Naive thymus-derived CD4-positive, alpha-beta T cell (primary cell): ENCODE measurements at regions not wholly inside any gene's neighbourhood (a gene's known extent, or its start where the extent isn't known, plus 50 kb on each side); places are given as distances from the start of the nearest gene placed in this dataset.

Experiments used
- ATAC-seq: fragments of 150-1000 bp; cut with Tn5 transposase; 2 replicates; pipeline ENCODE4 v1.10.0; 2021; ENCODE audit warnings: mild to moderate bottlenecking, moderate library complexity
- CTCF ChIA-PET: fragments of 350-600 bp; sonication (Branson Sonifier 250); formaldehyde crosslinking; loops from one replicate; lab custom pipeline; 2021; ENCODE audit warnings: antibody characterized with exemption; lab: Charles Lee
- POLR2A ChIA-PET: fragments of 350-600 bp; sonication (Branson Sonifier 250); formaldehyde crosslinking; loops from one replicate; lab custom pipeline; 2021; ENCODE audit warnings: antibody characterized with exemption, inconsistent platforms; lab: Charles Lee
- DNase-seq, 9 donors: peaks; one replicate each; pipeline versions ENCODE4 v3.0.0 to v3.0.0-alpha.2; 2020 to 2022; ENCODE audit warnings: mixed read lengths in 1 of 9
- H3K27ac ChIP-seq: one replicate; pipeline ENCODE4 v1.7.0; 2013; ENCODE audit warnings: mild to moderate bottlenecking, low read depth, low read length, moderate library complexity
- H3K27me3 ChIP-seq, 2 donors: one replicate each; pipeline ENCODE4 v1.7.0; 2013; ENCODE audit warnings: low read length in 2 of 2, mild to moderate bottlenecking in 2 of 2, moderate library complexity in 2 of 2; ENCODE audit not compliant: control insufficient read depth in 2 of 2, insufficient read depth in 2 of 2
- H3K36me3 ChIP-seq, 3 experiments: 1 replicate in 2 of 3; 2 replicates in 1 of 3; pipeline ENCODE4 v1.7.0; 2013; ENCODE audit warnings: low read length in 3 of 3, mild to moderate bottlenecking in 3 of 3, moderate library complexity in 1 of 3; ENCODE audit not compliant: insufficient read depth in 3 of 3, control insufficient read depth in 2 of 3
- H3K4me1 ChIP-seq, 2 donors: one replicate each; pipeline ENCODE4 v1.7.0; 2013; ENCODE audit warnings: low read length in 2 of 2, mild to moderate bottlenecking in 2 of 2, moderate library complexity in 1 of 2; ENCODE audit not compliant: control insufficient read depth in 2 of 2, insufficient read depth in 2 of 2
- H3K4me3 ChIP-seq: 2 replicates; pipeline ENCODE4 v1.7.0; 2013; ENCODE audit warnings: mild to moderate bottlenecking, low read length
- H3K9me3 ChIP-seq, 3 experiments: 1 replicate in 2 of 3; 2 replicates in 1 of 3; pipeline ENCODE4 v1.7.0; 2013; ENCODE audit warnings: low read length in 3 of 3; ENCODE audit not compliant: control insufficient read depth in 2 of 3
- H3K27ac Mint-ChIP-seq, 9 donors: one replicate each; pipeline ENCODE4 v1.8.0; 2020 to 2022; ENCODE audit warnings: mixed read lengths in 9 of 9, mild to moderate bottlenecking in 8 of 9, moderate library complexity in 5 of 9, inconsistent platforms in 2 of 9
- H3K27me3 Mint-ChIP-seq, 5 donors: one replicate each; pipeline ENCODE4 v1.8.0; 2021 to 2022; ENCODE audit warnings: mixed read lengths in 5 of 5, mild to moderate bottlenecking in 1 of 5
- H3K36me3 Mint-ChIP-seq, 5 donors: one replicate each; pipeline ENCODE4 v1.8.0; 2020 to 2022; ENCODE audit warnings: mixed read lengths in 5 of 5, mild to moderate bottlenecking in 3 of 5, inconsistent platforms in 1 of 5
- H3K4me1 Mint-ChIP-seq, 7 donors: one replicate each; pipeline ENCODE4 v1.8.0; 2020 to 2022; ENCODE audit warnings: mixed read lengths in 7 of 7, mild to moderate bottlenecking in 3 of 7, inconsistent platforms in 1 of 7
- H3K4me3 Mint-ChIP-seq, 10 donors: one replicate each; pipeline ENCODE4 v1.8.0; 2020 to 2022; ENCODE audit warnings: mild to moderate bottlenecking in 10 of 10, mixed read lengths in 10 of 10, moderate library complexity in 6 of 10, inconsistent platforms in 2 of 10
- H3K9me3 Mint-ChIP-seq, 11 donors: one replicate each; pipeline ENCODE4 v1.8.0; 2020 to 2022; ENCODE audit warnings: mixed read lengths in 11 of 11, mild to moderate bottlenecking in 4 of 11, inconsistent platforms in 1 of 11, moderate library complexity in 1 of 11
- intact Hi-C, 2 donors: fragments of 100-400 bp; cut with micrococcal nuclease; formaldehyde crosslinking; loops; one replicate each; pipeline ENCODE4 v1.15.1; 2023

DNA sequence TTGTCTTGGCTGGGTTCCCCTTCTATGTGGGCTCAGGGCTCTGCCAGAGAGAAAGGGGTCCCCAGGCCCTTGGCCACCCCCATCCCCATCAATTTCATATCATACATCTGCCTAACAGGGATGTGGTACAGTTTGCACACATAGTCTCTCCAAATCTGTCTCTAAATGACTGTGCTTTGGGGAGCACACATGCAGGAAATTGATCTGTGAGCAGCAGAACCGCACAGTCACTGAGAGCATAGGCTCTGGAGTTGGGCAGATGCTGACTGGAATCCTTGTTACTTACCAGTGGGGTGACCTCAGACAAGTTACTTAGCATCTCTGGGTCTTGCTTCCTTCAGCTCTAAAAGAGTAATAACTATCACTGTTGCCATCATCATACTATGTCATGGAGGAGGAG, 273.9 kb downstream of the ABHD5 start:
- CTCF ChIA-PET, result no interaction called here
- no peak overlapping the region for H3K4me3 ChIP-seq
- no peaks in the 10 kb centered on the region for H3K9me3 ChIP-seq
- no peaks in the 10 kb centered on the region for H3K4me1 ChIP-seq
- no peaks in the 10 kb centered on the region for H3K36me3 ChIP-seq
- H3K27ac Mint-ChIP-seq, result peak overlapping the region in 1 of 9 donors; percentile 10
- no peak overlapping the region for H3K27ac ChIP-seq
- H3K9me3 Mint-ChIP-seq, result no peaks in the 10 kb centered on the region
- POLR2A ChIA-PET, result no interaction called here
- H3K4me1 Mint-ChIP-seq, result peaks cover 0 to 9% (median 0%) of the 10 kb centered on the region in 7 donors
- no peak overlapping the region for H3K4me3 Mint-ChIP-seq
- H3K27me3 Mint-ChIP-seq, result peaks cover 15 to 45% (median 35%) of the 10 kb centered on the region in 5 donors
- intact Hi-C loops, result no loop called here
- DNase-seq (no peak), ATAC-seq (no peak)
- peaks cover 0 to 3% of the 10 kb centered on the region in 2 donors for H3K27me3 ChIP-seq
- peaks cover 0 to 3% (median 0%) of the 10 kb centered on the region in 5 donors for H3K36me3 Mint-ChIP-seq

DNA sequence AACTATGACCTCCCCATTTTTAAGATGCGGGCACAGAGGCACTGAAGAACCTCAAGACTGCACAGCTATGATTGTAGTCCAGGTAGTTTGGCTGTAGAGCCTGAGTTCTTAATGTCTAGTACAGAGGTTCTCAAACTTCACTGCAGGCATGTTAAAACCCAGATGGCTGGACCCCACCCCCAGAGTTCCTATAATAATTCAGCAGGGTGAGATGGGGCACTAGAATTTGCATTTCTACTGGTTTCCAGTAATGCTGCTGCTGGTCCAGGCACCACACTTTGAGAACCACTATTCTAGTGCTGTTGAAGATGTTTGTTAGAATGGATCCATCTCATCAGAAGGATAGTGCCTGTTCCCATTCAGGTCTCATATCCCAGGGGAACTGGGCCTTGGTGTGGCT, 274.9 kb downstream of the ABHD5 start:
- Histone ChIP-seq H3K4me1 (no peaks in the 10 kb centered on the region), H3K27me3 (peaks cover 0 to 3% of the 10 kb centered on the region in 2 donors), H3K9me3 (no peaks in the 10 kb centered on the region), H3K36me3 (no peaks in the 10 kb centered on the region), H3K4me3 (no peak overlapping the region), H3K27ac (no peak overlapping the region)
- ChIA-PET POLR2A (no interaction called here), CTCF (no interaction called here)
- Mint-ChIP-seq H3K9me3 (no peaks in the 10 kb centered on the region), H3K4me1 (peaks cover 0 to 9% (median 0%) of the 10 kb centered on the region in 7 donors), H3K27me3 (peaks cover 15 to 43% (median 35%) of the 10 kb centered on the region in 5 donors), H3K27ac (no peak overlapping the region), H3K4me3 (no peak overlapping the region), H3K36me3 (peaks cover 0 to 3% (median 0%) of the 10 kb centered on the region in 5 donors)
- intact Hi-C loops, result no loop called here
- DNase-seq, result no peak
- no peak for ATAC-seq

DNA sequence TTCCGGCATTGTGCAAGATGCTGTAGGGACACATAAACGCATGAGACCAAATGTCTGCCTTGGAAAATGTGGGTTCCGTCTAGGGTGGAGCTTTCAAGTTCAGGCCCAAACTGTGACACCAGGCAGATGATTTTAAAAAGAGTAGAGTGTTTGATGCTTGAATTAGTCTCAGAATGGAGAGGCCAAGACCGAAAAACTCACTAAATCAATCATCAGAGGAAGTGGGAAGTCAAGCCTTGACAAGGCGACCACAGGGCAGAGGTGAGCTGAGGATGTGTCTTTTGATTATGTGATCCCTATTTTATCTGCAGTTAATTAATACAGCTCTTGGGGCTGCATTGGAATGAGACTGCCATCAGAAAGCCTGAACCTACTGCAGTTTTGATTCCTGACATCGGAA, 275.4 kb downstream of the ABHD5 start:
- CTCF ChIA-PET, result no interaction called here
- Histone ChIP-seq H3K4me3 (no peak overlapping the region), H3K27me3 (peaks cover 0 to 3% of the 10 kb centered on the region in 2 donors), H3K4me1 (no peaks in the 10 kb centered on the region), H3K36me3 (no peaks in the 10 kb centered on the region), H3K27ac (no peak overlapping the region), H3K9me3 (no peaks in the 10 kb centered on the region)
- Mint-ChIP-seq H3K4me3 (no peak overlapping the region), H3K27ac (no peak overlapping the region), H3K9me3 (no peaks in the 10 kb centered on the region), H3K27me3 (peaks cover 15 to 43% (median 35%) of the 10 kb centered on the region in 5 donors), H3K36me3 (peaks cover 0 to 3% (median 0%) of the 10 kb centered on the region in 5 donors), H3K4me1 (peaks cover 0 to 9% (median 0%) of the 10 kb centered on the region in 7 donors)
- DNase-seq (no peak), ATAC-seq (no peak)
- intact Hi-C loops, result no loop called here
- POLR2A ChIA-PET, result no interaction called here

DNA sequence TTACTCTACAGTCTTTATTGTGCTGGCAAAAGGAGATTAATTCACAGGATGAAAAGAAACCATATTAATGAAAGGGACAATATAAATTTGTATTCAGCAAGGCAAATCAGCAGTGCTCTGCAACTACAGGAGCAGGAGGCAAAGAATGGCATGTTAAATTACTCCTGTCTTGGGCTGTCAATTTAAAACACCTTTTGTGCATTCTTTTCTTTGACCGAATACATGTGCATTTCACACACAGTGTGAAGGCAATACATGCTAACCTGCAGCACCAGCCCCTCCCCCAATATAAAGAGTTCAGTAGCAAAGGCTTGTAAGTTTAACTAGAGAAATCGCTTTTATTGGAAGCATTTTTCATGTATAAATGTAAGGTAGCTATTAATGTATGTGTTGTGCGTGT, 275.2 kb upstream of the TOPAZ1 start:
- H3K36me3 Mint-ChIP-seq, result peaks cover 0 to 3% (median 0%) of the 10 kb centered on the region in 5 donors
- POLR2A ChIA-PET, result no interaction called here
- no peak overlapping the region for H3K4me3 ChIP-seq
- H3K4me1 Mint-ChIP-seq, result peaks cover 0 to 9% (median 0%) of the 10 kb centered on the region in 7 donors
- H3K27me3 Mint-ChIP-seq, result peaks cover 15 to 43% (median 35%) of the 10 kb centered on the region in 5 donors
- H3K27ac Mint-ChIP-seq, result no peak overlapping the region
- intact Hi-C loops, result no loop called here
- no peak for DNase-seq
- H3K4me1 ChIP-seq, result no peaks in the 10 kb centered on the region
- no peak overlapping the region for H3K4me3 Mint-ChIP-seq
- no peaks in the 10 kb centered on the region for H3K36me3 ChIP-seq
- peaks cover 0 to 3% of the 10 kb centered on the region in 2 donors for H3K27me3 ChIP-seq
- no peak for ATAC-seq
- CTCF ChIA-PET, result no interaction called here
- no peak overlapping the region for H3K27ac ChIP-seq
- H3K9me3 ChIP-seq, result no peaks in the 10 kb centered on the region
- peaks cover 0 to 2% (median 0%) of the 10 kb centered on the region in 11 donors for H3K9me3 Mint-ChIP-seq

DNA sequence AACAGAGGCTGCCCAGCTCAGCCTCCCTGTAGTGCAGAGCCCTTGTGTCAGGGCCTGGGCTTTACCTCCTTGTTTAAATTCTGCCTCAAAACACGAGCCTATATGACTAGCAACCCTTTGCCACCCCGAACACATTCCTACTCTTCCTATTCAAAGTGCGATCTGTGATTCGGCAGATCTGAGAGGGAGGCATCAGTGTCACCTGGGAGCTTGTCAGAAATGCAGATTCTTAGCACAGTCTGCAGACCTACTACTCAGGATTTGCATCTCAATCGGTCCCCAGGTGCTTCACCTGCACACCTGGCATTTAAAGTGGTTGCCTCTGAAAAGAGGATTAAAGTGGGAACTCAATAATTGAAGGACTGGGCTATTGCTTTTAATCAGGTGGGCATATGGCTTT, 273.2 kb upstream of the TOPAZ1 start:
- Mint-ChIP-seq H3K9me3 (peaks cover 0 to 3% (median 0%) of the 10 kb centered on the region in 11 donors), H3K4me3 (no peak overlapping the region), H3K27ac (no peak overlapping the region), H3K27me3 (peaks cover 16 to 43% (median 33%) of the 10 kb centered on the region in 5 donors), H3K36me3 (peaks cover 0 to 2% (median 0%) of the 10 kb centered on the region in 5 donors), H3K4me1 (peaks cover 0 to 9% (median 0%) of the 10 kb centered on the region in 7 donors)
- ATAC-seq (no peak), DNase-seq (no peak)
- H3K36me3 ChIP-seq, result no peaks in the 10 kb centered on the region
- peaks cover 0 to 3% of the 10 kb centered on the region in 2 donors for H3K27me3 ChIP-seq
- H3K9me3 ChIP-seq, result no peaks in the 10 kb centered on the region
- intact Hi-C loops, result no loop called here
- H3K4me1 ChIP-seq, result no peaks in the 10 kb centered on the region
- ChIA-PET CTCF (no interaction called here), POLR2A (no interaction called here)
- no peak overlapping the region for H3K27ac ChIP-seq
- no peak overlapping the region for H3K4me3 ChIP-seq

DNA sequence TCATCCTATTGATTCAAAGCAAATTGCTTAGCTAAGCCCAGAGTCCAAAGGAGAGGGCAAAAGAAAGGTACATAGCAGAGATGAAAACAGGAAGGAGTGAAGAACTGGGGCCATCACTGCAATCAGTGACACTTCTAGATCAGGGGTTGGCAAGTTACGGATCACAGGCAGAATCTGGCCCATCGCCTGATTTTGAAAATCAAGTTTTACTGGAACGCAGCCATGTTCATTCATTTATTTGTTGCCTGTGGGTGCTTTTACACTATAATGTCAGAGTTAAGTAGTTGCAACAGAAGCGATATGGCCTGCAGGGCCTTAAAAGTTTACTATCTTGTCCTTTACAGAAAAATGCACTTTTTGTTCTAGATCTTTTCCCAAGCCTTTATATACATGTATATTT, 271.7 kb upstream of the TOPAZ1 start:
- no peak overlapping the region for H3K27ac Mint-ChIP-seq
- H3K27me3 Mint-ChIP-seq, result peaks cover 12 to 35% (median 24%) of the 10 kb centered on the region in 5 donors
- POLR2A ChIA-PET, result no interaction called here
- H3K36me3 Mint-ChIP-seq, result no peaks in the 10 kb centered on the region
- CTCF ChIA-PET, result no interaction called here
- Histone ChIP-seq H3K4me3 (no peak overlapping the region), H3K27me3 (peaks cover 0 to 3% of the 10 kb centered on the region in 2 donors), H3K9me3 (no peaks in the 10 kb centered on the region), H3K27ac (no peak overlapping the region), H3K4me1 (no peaks in the 10 kb centered on the region), H3K36me3 (no peaks in the 10 kb centered on the region)
- H3K4me3 Mint-ChIP-seq, result no peak overlapping the region
- no peak for DNase-seq
- H3K9me3 Mint-ChIP-seq, result peaks cover 0 to 3% (median 0%) of the 10 kb centered on the region in 11 donors
- H3K4me1 Mint-ChIP-seq, result peaks cover 0 to 6% (median 0%) of the 10 kb centered on the region in 7 donors
- intact Hi-C loops, result no loop called here
- ATAC-seq, result no peak

DNA sequence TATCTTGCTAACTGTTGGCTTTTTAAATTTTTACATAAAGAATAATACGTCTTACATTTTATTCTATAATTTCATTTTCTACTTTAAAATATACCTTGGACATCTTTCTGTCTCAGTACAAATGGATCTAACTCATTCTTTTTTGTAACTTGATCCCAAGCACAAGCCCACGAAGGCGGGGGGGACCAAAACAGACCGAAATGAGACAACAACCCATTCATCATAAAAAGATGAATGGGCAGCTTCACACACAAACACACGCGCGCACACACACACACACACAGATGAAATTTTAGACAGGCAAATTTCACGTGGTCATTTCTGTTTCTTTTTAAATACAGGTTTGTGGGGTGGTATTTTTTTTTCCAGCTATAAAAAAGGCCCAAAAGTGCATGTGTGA, 271.3 kb upstream of the TOPAZ1 start:
- peaks cover 0 to 3% (median 0%) of the 10 kb centered on the region in 11 donors for H3K9me3 Mint-ChIP-seq
- H3K27me3 ChIP-seq, result peaks cover 0 to 3% of the 10 kb centered on the region in 2 donors
- intact Hi-C loops, result no loop called here
- no peak overlapping the region for H3K4me3 Mint-ChIP-seq
- no peak for ATAC-seq
- H3K4me1 Mint-ChIP-seq, result peaks cover 0 to 4% (median 0%) of the 10 kb centered on the region in 7 donors
- CTCF ChIA-PET, result no interaction called here
- no peaks in the 10 kb centered on the region for H3K4me1 ChIP-seq
- H3K27ac Mint-ChIP-seq, result no peak overlapping the region
- no peak overlapping the region for H3K4me3 ChIP-seq
- no peak for DNase-seq
- H3K9me3 ChIP-seq, result no peaks in the 10 kb centered on the region
- POLR2A ChIA-PET, result no interaction called here
- H3K36me3 Mint-ChIP-seq, result no peaks in the 10 kb centered on the region
- peaks cover 8 to 33% (median 20%) of the 10 kb centered on the region in 5 donors for H3K27me3 Mint-ChIP-seq
- no peaks in the 10 kb centered on the region for H3K36me3 ChIP-seq
- no peak overlapping the region for H3K27ac ChIP-seq
